B cell (primary cell): ENCODE measurements at regions not wholly inside any gene's neighbourhood (a gene's known extent, or its start where the extent isn't known, plus 50 kb on each side); places are given as distances from the start of the nearest gene placed in this dataset.

Source experiments
- ATAC-seq: fragments of 200-7000 bp; cut with Tn5 transposase; one replicate; pipeline ENCODE4 v1.10.0; 2021; ENCODE audit warnings: low read depth, mild to moderate bottlenecking, moderate number of reproducible peaks, moderate library complexity
- CTCF ChIA-PET: fragments of 350-600 bp; sonication (Branson Sonifier 250); formaldehyde crosslinking; loops from one replicate; lab custom pipeline; 2021; ENCODE audit warnings: antibody characterized with exemption, inconsistent platforms; lab: Charles Lee
- POLR2A ChIA-PET: fragments of 350-600 bp; sonication (Branson Sonifier 250); formaldehyde crosslinking; loops from one replicate; lab custom pipeline; 2021; ENCODE audit warnings: antibody characterized with exemption; lab: Charles Lee
- DNase-seq: peaks from one replicate; pipeline ENCODE4 v3.0.0; 2013
- H2AFZ ChIP-seq: 2 replicates; pipeline ENCODE4 v1.6.1; 2012; ENCODE audit warnings: mild to moderate bottlenecking, low read depth, low read length; ENCODE audit not compliant: insufficient read depth, poor library complexity, severe bottlenecking
- H3K27ac ChIP-seq, 2 donors: 1 replicate in 1 of 2; 2 replicates in 1 of 2; pipeline ENCODE4 v1.5.1; 2012 to 2013; ENCODE audit warnings: low read length in 2 of 2, mild to moderate bottlenecking in 2 of 2, moderate library complexity in 1 of 2
- H3K27me3 ChIP-seq, 4 experiments: fragments of 200-600 bp in 1 of 4; sonication (generic) in 1 of 4; replicated peaks in 1 of 4; 1 replicate in 2 of 4; 2 replicates in 2 of 4; pipeline versions ENCODE4 v1.6.1 to v1.7.0; 2013 to 2016; ENCODE audit warnings: low read length in 3 of 4, mild to moderate bottlenecking in 2 of 4, mixed read lengths in 1 of 4, moderate library complexity in 1 of 4; ENCODE audit not compliant: insufficient read depth in 4 of 4, control insufficient read depth in 3 of 4; ENCODE audit errors: control extremely low read depth in 1 of 4
- H3K36me3 ChIP-seq, 2 experiments: replicated peaks in 1 of 2; 1 replicate in 1 of 2; 2 replicates in 1 of 2; pipeline versions ENCODE4 v1.6.1 to v1.7.1; 2013; ENCODE audit warnings: low read length in 1 of 2; ENCODE audit not compliant: insufficient read depth in 2 of 2, control insufficient read depth in 1 of 2; ENCODE audit errors: control extremely low read depth in 1 of 2, extremely low read depth in 1 of 2
- H3K4me1 ChIP-seq, 2 donors: fragments of 200-600 bp in 1 of 2; sonication (generic) in 1 of 2; 1 replicate in 1 of 2; 2 replicates in 1 of 2; pipeline versions ENCODE4 v1.5.1 to v1.6.1; 2013 to 2017; ENCODE audit warnings: low read length in 2 of 2; ENCODE audit not compliant: control insufficient read depth in 2 of 2, insufficient read depth in 2 of 2
- H3K4me2 ChIP-seq: replicated peaks from 2 replicates; pipeline ENCODE3; 2012; ENCODE audit warnings: mild to moderate bottlenecking, low read depth, low read length; ENCODE audit not compliant: poor library complexity, severe bottlenecking
- H3K4me3 ChIP-seq, 5 experiments: fragments of 200-600 bp in 1 of 5; sonication (generic) in 1 of 5; 1 replicate in 3 of 5; 2 replicates in 2 of 5; pipeline versions ENCODE4 v1.5.1 to v1.7.0; 2011 to 2016; ENCODE audit warnings: low read length in 4 of 5, mild to moderate bottlenecking in 4 of 5, low read depth in 2 of 5, control low read depth in 1 of 5, moderate library complexity in 1 of 5; ENCODE audit not compliant: insufficient read depth in 1 of 5; ENCODE audit errors: control extremely low read depth in 1 of 5, extremely low read depth in 1 of 5
- H3K79me2 ChIP-seq: fragments of 200-600 bp; sonication (generic); one replicate; pipeline ENCODE4 v1.6.0; 2016; ENCODE audit warnings: low read length; ENCODE audit not compliant: control insufficient read depth, insufficient read depth
- H3K9ac ChIP-seq: fragments of 200-600 bp; sonication (generic); 2 replicates; pipeline ENCODE4 v1.6.1; 2017; ENCODE audit warnings: mild to moderate bottlenecking, low read length, moderate library complexity
- H3K9me3 ChIP-seq, 3 donors: one replicate each; pipeline versions ENCODE4 v1.6.1 to v1.7.1; 2013; ENCODE audit warnings: low read length in 2 of 3; ENCODE audit not compliant: control insufficient read depth in 2 of 3, insufficient read depth in 1 of 3; ENCODE audit errors: control extremely low read depth in 1 of 3
- H4K20me1 ChIP-seq: 2 replicates; pipeline ENCODE4 v1.6.0; 2012; ENCODE audit warnings: mild to moderate bottlenecking, low read length; ENCODE audit not compliant: insufficient read depth, control insufficient read depth, poor library complexity, severe bottlenecking
- H3K27ac Mint-ChIP-seq: one replicate; pipeline ENCODE4 v1.8.0; 2021; ENCODE audit warnings: mixed read lengths
- H3K27me3 Mint-ChIP-seq: one replicate; pipeline ENCODE4 v1.8.0; 2021; ENCODE audit warnings: mixed read lengths
- H3K4me1 Mint-ChIP-seq: one replicate; pipeline ENCODE4 v1.8.0; 2021; ENCODE audit warnings: mixed read lengths
- H3K4me3 Mint-ChIP-seq: one replicate; pipeline ENCODE4 v1.8.0; 2021; ENCODE audit warnings: mixed read lengths
- H3K9me3 Mint-ChIP-seq: one replicate; pipeline ENCODE4 v1.8.0; 2022; ENCODE audit warnings: mixed read lengths; ENCODE audit not compliant: insufficient read depth
- CTCF ChIP-seq: fragments of 200-600 bp; IDR thresholded peaks from one replicate; pipeline ENCODE4 v1.8.0; 2022; ENCODE audit warnings: antibody characterized with exemption, mild to moderate bottlenecking
- EZH2 ChIP-seq: IDR thresholded peaks from 2 replicates; pipeline ENCODE4 v1.6.1; 2012; ENCODE audit warnings: borderline replicate concordance, low read depth, mild to moderate bottlenecking, moderate library complexity, low read length; ENCODE audit not compliant: insufficient read depth, poor library complexity, severe bottlenecking
- WGBS: methylation state at CpG from one replicate; pipeline ENCODE4 v1.1.5; 2013; ENCODE audit warnings: missing lambda C conversion rate; ENCODE audit not compliant: insufficient coverage; 5-methylcytosine and 5-hydroxymethylcytosine counted together
- intact Hi-C: fragments of 100-400 bp; cut with micrococcal nuclease; formaldehyde crosslinking; loops from one replicate; pipeline ENCODE4 v1.10.0; 2022

GRCh38 chr6:128731249-128732165, 151.4 kb upstream of the LAMA2 start:
- no peak for ATAC-seq
- Histone ChIP-seq H4K20me1 (no peaks in the 10 kb centered on the region), H3K36me3 (no peaks in the 10 kb centered on the region), H3K27me3 (no peaks in the 10 kb centered on the region), H3K4me3 (no peak overlapping the region), H3K9ac (no peak overlapping the region), H2AFZ (no peak overlapping the region), H3K79me2 (no peaks in the 10 kb centered on the region), H3K4me2 (no peak overlapping the region), H3K4me1 (no peaks in the 10 kb centered on the region), H3K27ac (no peak overlapping the region), H3K9me3 (no peaks in the 10 kb centered on the region)
- intact Hi-C loops, result no loop called here
- Mint-ChIP-seq H3K4me1 (no peaks in the 10 kb centered on the region), H3K27ac (no peak overlapping the region), H3K4me3 (no peak overlapping the region), H3K27me3 (no peaks in the 10 kb centered on the region), H3K9me3 (no peaks in the 10 kb centered on the region)
- CTCF ChIA-PET, result no interaction called here
- TF ChIP-seq CTCF (no peak), EZH2 (no peak)
- POLR2A ChIA-PET, result no interaction called here
- no peak for DNase-seq
- WGBS, result 75% methylated on average over 1 of the region's 2 CpGs

DNA sequence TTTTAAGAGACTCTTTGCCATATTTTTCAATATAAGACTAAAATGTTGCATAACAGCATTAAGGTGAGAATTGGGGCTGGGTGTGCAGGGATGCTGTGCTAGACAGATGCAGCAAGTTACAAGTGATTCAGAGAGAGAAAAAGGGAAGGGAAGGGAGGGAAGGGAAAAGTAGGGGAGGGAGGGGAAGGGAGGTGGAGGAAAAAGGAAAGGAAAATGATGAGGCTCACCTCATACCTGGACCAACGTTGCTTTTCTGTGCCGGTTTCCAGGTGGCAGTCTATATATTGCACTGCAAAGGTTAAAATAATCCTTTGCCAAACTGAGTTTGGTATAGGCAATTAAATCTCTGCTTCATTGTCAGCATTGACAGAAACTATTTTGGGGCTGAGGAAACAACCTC, 155.4 kb upstream of the LAMA2 start:
- H3K9me3 Mint-ChIP-seq, result no peaks in the 10 kb centered on the region
- no peaks in the 10 kb centered on the region for H3K27me3 ChIP-seq
- no peaks in the 10 kb centered on the region for H3K4me1 Mint-ChIP-seq
- H3K79me2 ChIP-seq, result no peaks in the 10 kb centered on the region
- ChIA-PET POLR2A (no interaction called here), CTCF (interaction anchor here (0.9 kb wide), 1 partner anchor 18 kb away, joined by 3 read pairs; no protein-coding TSS in a partner anchor)
- H3K27me3 Mint-ChIP-seq, result no peaks in the 10 kb centered on the region
- no peak overlapping the region for H3K4me2 ChIP-seq
- H3K4me3 Mint-ChIP-seq, result no peak overlapping the region
- H3K4me3 ChIP-seq, result no peak overlapping the region
- no peaks in the 10 kb centered on the region for H3K36me3 ChIP-seq
- no peaks in the 10 kb centered on the region for H3K9me3 ChIP-seq
- DNase-seq (no peak), ATAC-seq (no peak)
- no peaks in the 10 kb centered on the region for H3K4me1 ChIP-seq
- H3K9ac ChIP-seq, result no peak overlapping the region
- no CpG with 5 or more reads among the region's 2 CpGs for WGBS
- H4K20me1 ChIP-seq, result no peaks in the 10 kb centered on the region
- intact Hi-C loops, result loop anchor here (5.0 kb wide), 1 partner anchor 850 kb away; no protein-coding TSS in a partner anchor
- H2AFZ ChIP-seq, result no peak overlapping the region
- TF ChIP-seq CTCF (no peak), EZH2 (no peak)
- H3K27ac Mint-ChIP-seq, result no peak overlapping the region
- no peak overlapping the region for H3K27ac ChIP-seq
